ENCODE measurements at regions not wholly inside any gene's neighbourhood (a gene's known extent, or its start where the extent isn't known, plus 50 kb on each side); places are given as distances from the start of the nearest gene placed in this dataset.
"Not testable (repeated sequence)": the region's sequence is repeated elsewhere in the genome, so short reads cannot be mapped to it uniquely, and the experiment has no call there.

GRCh38 chr12:112705037-112705632 is 86.4 kb upstream of the RPH3A start:
- no peak for DNase-seq (ENCODE audit: low read depth in 4 of 4, low spot score in 3 of 4)

GRCh38 chr12:112710414-112710813 is 81.1 kb upstream of the RPH3A start:
- DNase-seq (ENCODE audit: low read depth in 4 of 4, low spot score in 3 of 4) = no peak

GRCh38 chr12:112711026-112711425 is 80.5 kb upstream of the RPH3A start:
- no peak for DNase-seq (ENCODE audit: low read depth in 4 of 4, low spot score in 3 of 4)

GRCh38 chr12:112711507-112711906 is 80.0 kb upstream of the RPH3A start:
- DNase-seq (ENCODE audit: low read depth in 4 of 4, low spot score in 3 of 4) = no peak

- DNase-seq (ENCODE audit: low read depth in 4 of 4, low spot score in 3 of 4) = not testable (repeated sequence)
Measured at GRCh38 chr12:112712751-112713150, 78.8 kb upstream of the RPH3A start.

- no peak for DNase-seq (ENCODE audit: low read depth in 4 of 4, low spot score in 3 of 4)
Measured at GRCh38 chr12:112713471-112713870, 78.1 kb upstream of the RPH3A start.

- DNase-seq (ENCODE audit: low read depth in 4 of 4, low spot score in 3 of 4) = no peak
Measured at GRCh38 chr12:112714166-112714710, 77.3 kb upstream of the RPH3A start.

GRCh38 chr12:112716099-112717093 is 75.2 kb upstream of the RPH3A start:
- DNase-seq (ENCODE audit: low read depth in 4 of 4, low spot score in 3 of 4) = no peak

GRCh38 chr12:112728864-112729263 is 62.7 kb upstream of the RPH3A start:
- no peak for DNase-seq (ENCODE audit: low read depth in 4 of 4, low spot score in 3 of 4)

- no peak for DNase-seq (ENCODE audit: low read depth in 4 of 4, low spot score in 3 of 4)
Measured at GRCh38 chr12:112734859-112735695, 56.5 kb upstream of the RPH3A start.

- no peak for DNase-seq (ENCODE audit: low read depth in 4 of 4, low spot score in 3 of 4)
Measured at GRCh38 chr12:112738531-112738930, 53.0 kb upstream of the RPH3A start.

- no peak for DNase-seq (ENCODE audit: low read depth in 4 of 4, low spot score in 3 of 4)
Measured at GRCh38 chr12:112740387-112740934, 51.1 kb upstream of the RPH3A start.

- no peak for DNase-seq (ENCODE audit: low read depth in 4 of 4, low spot score in 3 of 4)
Measured at GRCh38 chr12:112741106-112741505, 50.4 kb upstream of the RPH3A start.
